Transverse colon (tissue), 4 donors: ENCODE measurements at regions not wholly inside any gene's neighbourhood (a gene's known extent, or its start where the extent isn't known, plus 50 kb on each side); places are given as distances from the start of the nearest gene placed in this dataset.

ENCODE experiments used
- DNase-seq: peaks from one replicate; pipeline ENCODE4 v3.0.0-alpha.2; 2019
- H3K27ac ChIP-seq, 4 donors: fragments of 200-600 bp; sonication (generic); 2 replicates each; pipeline ENCODE4 v1.5.1; 2016 to 2018; ENCODE audit warnings: inconsistent platforms in 4 of 4
- H3K27me3 ChIP-seq: fragments of 200-600 bp; sonication (generic); 2 replicates; pipeline ENCODE4 v1.5.1; 2017; ENCODE audit warnings: inconsistent platforms
- H3K36me3 ChIP-seq, 4 donors: fragments of 200-600 bp; sonication (generic); 2 replicates each; pipeline ENCODE4 v1.5.1; 2017 to 2019; ENCODE audit warnings: inconsistent platforms in 4 of 4
- H3K4me1 ChIP-seq, 4 donors: fragments of 200-600 bp; sonication (generic); 2 replicates each; pipeline ENCODE4 v1.5.1; 2017 to 2020; ENCODE audit warnings: inconsistent platforms in 4 of 4
- H3K4me3 ChIP-seq, 4 donors: fragments of 200-600 bp; sonication (generic); 1 replicate in 1 of 4; 2 replicates in 3 of 4; pipeline versions ENCODE4 v1.5.1 to v1.6.1; 2017 to 2019; ENCODE audit warnings: inconsistent platforms in 4 of 4
- H3K9me3 ChIP-seq, 2 donors: fragments of 200-600 bp; sonication (generic); 2 replicates each; pipeline ENCODE4 v1.5.1; 2017 to 2019; ENCODE audit warnings: inconsistent platforms in 2 of 2
- EP300 ChIP-seq: sonication (generic); formaldehyde crosslinking; IDR thresholded peaks from one replicate; pipeline ENCODE4 v1.6.1; 2017; ENCODE audit warnings: antibody characterized with exemption, low read depth
- POLR2A ChIP-seq: fragments of 450-650 bp; IDR thresholded peaks from one replicate; pipeline ENCODE4 v1.6.1; 2016; ENCODE audit warnings: antibody characterized with exemption, mild to moderate bottlenecking, moderate library complexity
- POLR2AphosphoS5 ChIP-seq, 3 donors: sonication (generic); formaldehyde crosslinking; IDR thresholded peaks; one replicate each; pipeline ENCODE4 v1.6.1; 2016; ENCODE audit warnings: antibody characterized with exemption in 3 of 3
- WGBS, 2 donors: methylation state at CpG; one replicate each; pipeline ENCODE4 v1.1.5; 2018; ENCODE audit warnings: low coverage in 1 of 2; 5-methylcytosine and 5-hydroxymethylcytosine counted together
- in situ Hi-C, 4 donors: fragments of 200-750 bp; cut with MboI; loops; one replicate each; pipeline versions ENCODE4 v1.15.0 to v1.15.1; 2017; ENCODE audit warnings: low sequenced_read_pairs in 3 of 4, low pct_ligation_motif_present in 1 of 4, low pct_unique_long_range_greater_than_20kb in 1 of 4
- intact Hi-C: fragments of 100-400 bp; cut with DNase I; formaldehyde crosslinking; loops from one replicate; pipeline ENCODE4 v1.15.1; 2023; ENCODE audit warnings: low total_unique reads
- TF ChIP-seq, protein P1 (sequence below), 5 experiments: fragments of 200-600 bp in 3 of 5; fragments of 450-650 bp in 2 of 5; sonication (generic) in 3 of 5; IDR thresholded peaks; 1 replicate in 2 of 5; 2 replicates in 3 of 5; pipeline ENCODE4 v1.5.1; 2016 to 2017; ENCODE audit warnings: antibody characterized with exemption in 5 of 5, inconsistent platforms in 3 of 5, mild to moderate bottlenecking in 2 of 5, moderate library complexity in 1 of 5

- TF ChIP-seq POLR2AphosphoS5 (IDR thresholded peaks at IDR 0.05) (no peak), EP300 (no peak), POLR2A (no peak)
- H3K27ac ChIP-seq = no peak overlapping the region
- 83% methylated on average over 2 of the region's 6 CpGs; no CpG with 5 or more reads in 1 of the 2 donors for WGBS, 2 donors
- H3K4me3 ChIP-seq = no peak overlapping the region
- H3K9me3 ChIP-seq = no peaks in the 10 kb centered on the region
- no peaks in the 10 kb centered on the region for H3K36me3 ChIP-seq
- in situ Hi-C loops = no loop called here
- no peaks in the 10 kb centered on the region for H3K27me3 ChIP-seq
- no peaks in the 10 kb centered on the region for H3K4me1 ChIP-seq
- no peak for DNase-seq
- intact Hi-C loops = no loop called here
Observed at GRCh38 chr1:189513091-189513490, 964.6 kb downstream of the BRINP3 start.

DNA sequence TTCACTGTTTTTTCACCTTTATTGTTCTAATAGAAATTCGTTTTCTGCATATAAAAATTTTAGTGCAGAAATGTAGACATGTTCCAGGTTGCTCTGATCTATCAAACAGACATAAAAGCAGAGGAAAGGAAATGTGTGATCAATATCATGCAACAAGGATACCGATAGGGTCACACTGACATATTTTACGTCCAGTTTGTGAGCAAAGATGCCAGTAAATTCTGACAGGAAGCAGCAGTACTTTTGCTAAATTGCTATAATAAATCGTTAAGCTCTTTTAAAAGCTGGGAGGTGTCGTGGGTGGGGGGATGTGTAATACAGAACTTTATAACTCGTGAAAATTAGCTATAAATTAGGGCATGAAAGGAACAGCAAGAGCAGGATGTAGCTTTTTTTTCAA lies 955.2 kb downstream of the BRINP3 start:
- in situ Hi-C loops = no loop called here
- Histone ChIP-seq H3K36me3 (no peaks in the 10 kb centered on the region), H3K27ac (no peak overlapping the region), H3K4me3 (no peak overlapping the region), H3K9me3 (no peaks in the 10 kb centered on the region), H3K4me1 (no peaks in the 10 kb centered on the region), H3K27me3 (no peaks in the 10 kb centered on the region)
- DNase-seq = no peak
- intact Hi-C loops = no loop called here
- TF ChIP-seq, protein P1, sequence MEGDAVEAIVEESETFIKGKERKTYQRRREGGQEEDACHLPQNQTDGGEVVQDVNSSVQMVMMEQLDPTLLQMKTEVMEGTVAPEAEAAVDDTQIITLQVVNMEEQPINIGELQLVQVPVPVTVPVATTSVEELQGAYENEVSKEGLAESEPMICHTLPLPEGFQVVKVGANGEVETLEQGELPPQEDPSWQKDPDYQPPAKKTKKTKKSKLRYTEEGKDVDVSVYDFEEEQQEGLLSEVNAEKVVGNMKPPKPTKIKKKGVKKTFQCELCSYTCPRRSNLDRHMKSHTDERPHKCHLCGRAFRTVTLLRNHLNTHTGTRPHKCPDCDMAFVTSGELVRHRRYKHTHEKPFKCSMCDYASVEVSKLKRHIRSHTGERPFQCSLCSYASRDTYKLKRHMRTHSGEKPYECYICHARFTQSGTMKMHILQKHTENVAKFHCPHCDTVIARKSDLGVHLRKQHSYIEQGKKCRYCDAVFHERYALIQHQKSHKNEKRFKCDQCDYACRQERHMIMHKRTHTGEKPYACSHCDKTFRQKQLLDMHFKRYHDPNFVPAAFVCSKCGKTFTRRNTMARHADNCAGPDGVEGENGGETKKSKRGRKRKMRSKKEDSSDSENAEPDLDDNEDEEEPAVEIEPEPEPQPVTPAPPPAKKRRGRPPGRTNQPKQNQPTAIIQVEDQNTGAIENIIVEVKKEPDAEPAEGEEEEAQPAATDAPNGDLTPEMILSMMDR (IDR thresholded peaks at IDR 0.05) = no peak
- TF ChIP-seq POLR2AphosphoS5 (IDR thresholded peaks at IDR 0.05) = no peak
- no peak for TF ChIP-seq POLR2A
- no peak for TF ChIP-seq EP300
- 30 to 36% methylated on average over 6 of the region's 6 CpGs for WGBS, 2 donors

DNA sequence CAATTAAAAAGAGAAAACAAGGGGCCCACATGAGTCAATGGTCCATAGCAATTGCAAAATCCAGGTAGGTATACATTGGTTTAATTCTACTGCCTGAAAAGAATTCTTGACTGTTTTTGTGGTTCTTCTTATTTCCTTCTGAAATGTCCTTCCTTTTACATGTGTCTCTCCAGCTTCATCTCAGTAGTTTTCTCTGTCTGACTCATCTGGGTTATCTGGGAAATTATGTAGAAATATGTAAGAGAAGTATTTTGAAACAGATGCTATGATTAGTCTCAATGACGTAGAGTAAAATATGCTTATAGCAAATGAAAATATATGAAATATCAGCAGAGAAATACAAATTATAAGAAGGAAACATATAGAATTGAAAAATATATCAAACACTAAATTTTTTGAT lies 953.2 kb downstream of the BRINP3 start:
- 82 to 89% methylated on average over 1 of the region's 1 CpG for WGBS, 2 donors
- no peaks in the 10 kb centered on the region for H3K4me1 ChIP-seq
- TF ChIP-seq EP300 (no peak), POLR2A (no peak), POLR2AphosphoS5 (IDR thresholded peaks at IDR 0.05) (no peak)
- TF ChIP-seq, protein P1 (IDR thresholded peaks at IDR 0.05) = no peak
- DNase-seq = no peak
- no peak overlapping the region for H3K27ac ChIP-seq
- H3K27me3 ChIP-seq = no peaks in the 10 kb centered on the region
- H3K36me3 ChIP-seq = no peaks in the 10 kb centered on the region
- intact Hi-C loops = no loop called here
- in situ Hi-C loops = no loop called here
- H3K9me3 ChIP-seq = no peaks in the 10 kb centered on the region
- H3K4me3 ChIP-seq = no peak overlapping the region

DNA sequence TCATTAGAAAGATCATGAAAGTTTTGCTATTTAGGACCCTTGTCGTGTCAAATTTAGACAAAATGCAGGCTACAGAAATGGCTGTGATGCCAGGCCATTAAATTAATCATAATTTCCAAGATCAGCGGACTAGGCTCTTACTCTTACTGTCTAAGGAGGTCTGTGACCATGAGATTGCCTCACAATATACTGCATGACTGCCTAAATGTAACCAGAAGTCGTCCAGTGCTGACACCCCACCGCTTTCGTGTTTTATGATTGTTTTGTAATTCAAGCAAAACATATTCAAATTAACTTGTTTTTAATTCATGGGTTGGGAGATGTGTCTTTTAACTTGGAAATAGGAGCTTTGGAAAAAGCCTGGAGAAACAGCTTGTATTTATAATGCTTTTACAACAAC lies 947.5 kb downstream of the BRINP3 start:
- in situ Hi-C loops = no loop called here
- intact Hi-C loops = no loop called here
- H3K27ac ChIP-seq = no peak overlapping the region
- no peaks in the 10 kb centered on the region for H3K9me3 ChIP-seq
- WGBS, 2 donors = 46 to 59% methylated on average over 5 of the region's 5 CpGs
- TF ChIP-seq, protein P1 (IDR thresholded peaks at IDR 0.05) = no peak
- TF ChIP-seq POLR2A = no peak
- no peak for TF ChIP-seq EP300
- TF ChIP-seq POLR2AphosphoS5 (IDR thresholded peaks at IDR 0.05) = no peak
- H3K4me1 ChIP-seq = no peaks in the 10 kb centered on the region
- H3K36me3 ChIP-seq = no peaks in the 10 kb centered on the region
- no peak overlapping the region for H3K4me3 ChIP-seq
- no peaks in the 10 kb centered on the region for H3K27me3 ChIP-seq
- no peak for DNase-seq

GRCh38 chr1:189538271-189538670 lies 939.4 kb downstream of the BRINP3 start:
- H3K4me1 ChIP-seq = no peaks in the 10 kb centered on the region
- intact Hi-C loops (no loop called here), in situ Hi-C loops (no loop called here)
- WGBS, 2 donors = 55 to 56% methylated on average over 2 of the region's 2 CpGs
- H3K4me3 ChIP-seq = no peak overlapping the region
- H3K27ac ChIP-seq = no peak overlapping the region
- H3K36me3 ChIP-seq = no peaks in the 10 kb centered on the region
- no peaks in the 10 kb centered on the region for H3K27me3 ChIP-seq
- no peak for DNase-seq
- H3K9me3 ChIP-seq = no peaks in the 10 kb centered on the region
- TF ChIP-seq EP300 (no peak), POLR2A (no peak), POLR2AphosphoS5 (IDR thresholded peaks at IDR 0.05) (no peak)
- TF ChIP-seq, protein P1 (IDR thresholded peaks at IDR 0.05) = no peak
